ENCODE measurements at regions not wholly inside any gene's neighbourhood (a gene's known extent, or its start where the extent isn't known, plus 50 kb on each side); places are given as distances from the start of the nearest gene placed in this dataset.

- Histone ChIP-seq H3K4ac (ENCODE audit: low read depth in 1 of 2, low read length in 2 of 2) (no peak overlapping the region), H3K27ac (ENCODE audit: low read length, poor library complexity, severe bottlenecking) (no peak overlapping the region), H3K4me3 (ENCODE audit: insufficient read depth in 1 of 2, low read depth in 1 of 2, low read length in 2 of 2) (no peak overlapping the region), H2BK15ac (ENCODE audit: low read depth, poor library complexity, severe bottlenecking) (no peak overlapping the region), H3K14ac (ENCODE audit: low read length in 2 of 2) (peak overlapping the region in 1 of 2 experiments; percentile 23), H2BK120ac (ENCODE audit: low read depth, low read length) (no peak overlapping the region), H3K4me1 (ENCODE audit: control insufficient read depth, insufficient read depth, low read depth, low read length) (peaks cover 21% of the 10 kb centered on the region), H3K9ac (ENCODE audit: low read length) (no peak overlapping the region), H2AFZ (ENCODE audit: low read depth, low read length) (no peak overlapping the region), H3K27me3 (ENCODE audit: control insufficient read depth in 1 of 2, insufficient read depth in 1 of 2, low read length in 2 of 2) (no peaks in the 10 kb centered on the region), H3K4me2 (ENCODE audit: low read length, poor library complexity, severe bottlenecking) (no peak overlapping the region), H4K91ac (ENCODE audit: low read length) (no peak overlapping the region), H3K79me1 (replicated peaks; ENCODE audit: low read length, poor library complexity, severe bottlenecking) (no peaks in the 10 kb centered on the region), H2AK5ac (ENCODE audit: low read length, severe bottlenecking) (no peak overlapping the region), H4K8ac (ENCODE audit: low read length) (no peak overlapping the region), H2BK12ac (ENCODE audit: low read length in 2 of 2) (peak overlapping the region in 1 of 2 experiments; percentile 15), H3K9me3 (ENCODE audit: control insufficient read depth, low read length) (no peaks in the 10 kb centered on the region), H3K23ac (ENCODE audit: low read length in 2 of 2) (no peak overlapping the region), H3K18ac (ENCODE audit: low read depth in 1 of 2, low read length in 2 of 2) (peak overlapping the region in 1 of 2 experiments; percentile 13), H2BK5ac (ENCODE audit: low read depth, low read length, poor library complexity, severe bottlenecking) (no peak overlapping the region), H3K36me3 (ENCODE audit: control insufficient read depth in 1 of 2, insufficient read depth in 2 of 2, low read depth in 1 of 2, low read length in 2 of 2) (peaks cover 0 to 3% of the 10 kb centered on the region in 2 experiments)
- DNase-seq = no peak
- WGBS = 88% methylated on average over 22 of the region's 22 CpGs
Measured at GRCh38 chr5:139733698-139734538, 61.7 kb upstream of the PSD2 start.

- Histone ChIP-seq H3K18ac (ENCODE audit: low read depth in 1 of 2, low read length in 2 of 2) (peak overlapping the region in 1 of 2 experiments; percentile 13), H3K79me1 (replicated peaks; ENCODE audit: low read length, poor library complexity, severe bottlenecking) (no peaks in the 10 kb centered on the region), H3K9ac (ENCODE audit: low read length) (no peak overlapping the region), H3K27ac (ENCODE audit: low read length, poor library complexity, severe bottlenecking) (no peak overlapping the region), H3K9me3 (ENCODE audit: control insufficient read depth, low read length) (no peaks in the 10 kb centered on the region), H2BK15ac (ENCODE audit: low read depth, poor library complexity, severe bottlenecking) (no peak overlapping the region), H4K91ac (ENCODE audit: low read length) (no peak overlapping the region), H2BK120ac (ENCODE audit: low read depth, low read length) (no peak overlapping the region), H3K4ac (ENCODE audit: low read depth in 1 of 2, low read length in 2 of 2) (no peak overlapping the region), H3K36me3 (ENCODE audit: control insufficient read depth in 1 of 2, insufficient read depth in 2 of 2, low read depth in 1 of 2, low read length in 2 of 2) (peaks cover 0 to 3% of the 10 kb centered on the region in 2 experiments), H2BK12ac (ENCODE audit: low read length in 2 of 2) (peak overlapping the region in 1 of 2 experiments; percentile 48), H3K4me3 (ENCODE audit: insufficient read depth in 1 of 2, low read depth in 1 of 2, low read length in 2 of 2) (no peak overlapping the region), H3K4me1 (ENCODE audit: control insufficient read depth, insufficient read depth, low read depth, low read length) (peaks cover 27% of the 10 kb centered on the region), H4K8ac (ENCODE audit: low read length) (no peak overlapping the region), H3K23ac (ENCODE audit: low read length in 2 of 2) (no peak overlapping the region), H3K4me2 (ENCODE audit: low read length, poor library complexity, severe bottlenecking) (no peak overlapping the region), H3K27me3 (ENCODE audit: control insufficient read depth in 1 of 2, insufficient read depth in 1 of 2, low read length in 2 of 2) (no peaks in the 10 kb centered on the region), H2BK5ac (ENCODE audit: low read depth, low read length, poor library complexity, severe bottlenecking) (no peak overlapping the region), H2AFZ (ENCODE audit: low read depth, low read length) (no peak overlapping the region), H3K14ac (ENCODE audit: low read length in 2 of 2) (no peak overlapping the region), H2AK5ac (ENCODE audit: low read length, severe bottlenecking) (no peak overlapping the region)
- 53% methylated on average over 2 of the region's 3 CpGs for WGBS
- DNase-seq = no peak
Measured at GRCh38 chr5:139734539-139734916, 61.1 kb upstream of the PSD2 start.

- peak overlapping the region; percentile 33 for H2BK15ac ChIP-seq (ENCODE audit: low read depth, poor library complexity, severe bottlenecking)
- peak overlapping the region in 1 of 2 experiments; percentile 5 for H3K14ac ChIP-seq (ENCODE audit: low read length in 2 of 2)
- no peak overlapping the region for H2AFZ ChIP-seq (ENCODE audit: low read depth, low read length)
- H3K4me2 ChIP-seq (ENCODE audit: low read length, poor library complexity, severe bottlenecking) = no peak overlapping the region
- H3K18ac ChIP-seq (ENCODE audit: low read depth in 1 of 2, low read length in 2 of 2) = peak overlapping the region; percentile 41 to 59
- peak overlapping the region; percentile 55 for H2AK5ac ChIP-seq (ENCODE audit: low read length, severe bottlenecking)
- H2BK12ac ChIP-seq (ENCODE audit: low read length in 2 of 2) = peak overlapping the region; percentile 2 to 49
- H3K79me1 ChIP-seq (replicated peaks; ENCODE audit: low read length, poor library complexity, severe bottlenecking) = no peaks in the 10 kb centered on the region
- no peak overlapping the region for H3K4ac ChIP-seq (ENCODE audit: low read depth in 1 of 2, low read length in 2 of 2)
- peak overlapping the region; percentile 57 for H4K91ac ChIP-seq (ENCODE audit: low read length)
- no peaks in the 10 kb centered on the region for H3K36me3 ChIP-seq (ENCODE audit: control insufficient read depth in 1 of 2, insufficient read depth in 2 of 2, low read depth in 1 of 2, low read length in 2 of 2)
- H2BK120ac ChIP-seq (ENCODE audit: low read depth, low read length) = no peak overlapping the region
- no peak overlapping the region for H2BK5ac ChIP-seq (ENCODE audit: low read depth, low read length, poor library complexity, severe bottlenecking)
- H3K9me3 ChIP-seq (ENCODE audit: control insufficient read depth, low read length) = no peaks in the 10 kb centered on the region
- no peak overlapping the region for H3K23ac ChIP-seq (ENCODE audit: low read length in 2 of 2)
- H4K8ac ChIP-seq (ENCODE audit: low read length) = peak overlapping the region; percentile 59
- H3K27ac ChIP-seq (ENCODE audit: low read length, poor library complexity, severe bottlenecking) = no peak overlapping the region
- 89% methylated on average over 15 of the region's 15 CpGs for WGBS
- H3K27me3 ChIP-seq (ENCODE audit: control insufficient read depth in 1 of 2, insufficient read depth in 1 of 2, low read length in 2 of 2) = no peaks in the 10 kb centered on the region
- peaks cover 49% of the 10 kb centered on the region for H3K4me1 ChIP-seq (ENCODE audit: control insufficient read depth, insufficient read depth, low read depth, low read length)
- no peak overlapping the region for H3K4me3 ChIP-seq (ENCODE audit: insufficient read depth in 1 of 2, low read depth in 1 of 2, low read length in 2 of 2)
- no peak for DNase-seq
- no peak overlapping the region for H3K9ac ChIP-seq (ENCODE audit: low read length)
Measured at GRCh38 chr5:139738193-139739149, 57.1 kb upstream of the PSD2 start.

Data from mesenchymal stem cell (in vitro differentiated cells and primary cell).